Loucy (cell line): ENCODE measurements at regions not wholly inside any gene's neighbourhood (a gene's known extent, or its start where the extent isn't known, plus 50 kb on each side); places are given as distances from the start of the nearest gene placed in this dataset.

Source experiments
- EZH2phosphoT487 ChIP-seq: fragments of 200-600 bp; IDR thresholded peaks from 2 replicates; pipeline ENCODE4 v1.6.1; 2018; ENCODE audit warnings: antibody characterized with exemption, mild to moderate bottlenecking, moderate library complexity, borderline replicate concordance
- TF ChIP-seq, protein P1 (sequence below): fragments of 200-600 bp; sonication (generic); conservative IDR thresholded peaks from 2 replicates; pipeline ENCODE4 v1.5.1; 2014; ENCODE audit warnings: mild to moderate bottlenecking, antibody characterized with exemption, low read length

DNA sequence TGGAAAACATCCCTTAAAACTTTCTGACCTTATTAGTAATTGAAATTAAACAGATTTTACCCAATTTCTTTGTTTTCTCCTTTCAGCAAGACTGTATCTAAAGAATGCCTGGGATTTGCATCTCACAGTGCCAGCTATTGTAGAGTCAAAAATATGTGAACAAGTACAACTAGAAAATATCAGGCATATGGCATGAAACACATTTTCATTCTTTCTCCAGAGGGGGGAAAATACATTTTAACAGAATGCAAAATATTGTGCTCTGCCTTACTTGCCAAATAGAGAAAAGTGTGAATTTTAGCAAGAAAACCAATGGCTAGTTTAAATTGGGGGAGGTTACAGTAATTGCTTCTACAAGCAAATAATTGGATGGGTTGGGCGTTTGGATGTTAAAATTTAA lies 366.6 kb upstream of the FIGN start:
- TF ChIP-seq, protein P1, sequence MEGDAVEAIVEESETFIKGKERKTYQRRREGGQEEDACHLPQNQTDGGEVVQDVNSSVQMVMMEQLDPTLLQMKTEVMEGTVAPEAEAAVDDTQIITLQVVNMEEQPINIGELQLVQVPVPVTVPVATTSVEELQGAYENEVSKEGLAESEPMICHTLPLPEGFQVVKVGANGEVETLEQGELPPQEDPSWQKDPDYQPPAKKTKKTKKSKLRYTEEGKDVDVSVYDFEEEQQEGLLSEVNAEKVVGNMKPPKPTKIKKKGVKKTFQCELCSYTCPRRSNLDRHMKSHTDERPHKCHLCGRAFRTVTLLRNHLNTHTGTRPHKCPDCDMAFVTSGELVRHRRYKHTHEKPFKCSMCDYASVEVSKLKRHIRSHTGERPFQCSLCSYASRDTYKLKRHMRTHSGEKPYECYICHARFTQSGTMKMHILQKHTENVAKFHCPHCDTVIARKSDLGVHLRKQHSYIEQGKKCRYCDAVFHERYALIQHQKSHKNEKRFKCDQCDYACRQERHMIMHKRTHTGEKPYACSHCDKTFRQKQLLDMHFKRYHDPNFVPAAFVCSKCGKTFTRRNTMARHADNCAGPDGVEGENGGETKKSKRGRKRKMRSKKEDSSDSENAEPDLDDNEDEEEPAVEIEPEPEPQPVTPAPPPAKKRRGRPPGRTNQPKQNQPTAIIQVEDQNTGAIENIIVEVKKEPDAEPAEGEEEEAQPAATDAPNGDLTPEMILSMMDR, result no peak
- no peak for TF ChIP-seq EZH2phosphoT487
